Peyer's patch (tissue), 4 donors: ENCODE measurements at regions not wholly inside any gene's neighbourhood (a gene's known extent, or its start where the extent isn't known, plus 50 kb on each side); places are given as distances from the start of the nearest gene placed in this dataset.

Experiments
- POLR2A ChIP-seq, 2 donors: fragments of 450-650 bp; IDR thresholded peaks; one replicate each; pipeline ENCODE4 v1.5.1; 2017; ENCODE audit warnings: antibody characterized with exemption in 2 of 2, mild to moderate bottlenecking in 2 of 2, moderate library complexity in 2 of 2
- TF ChIP-seq, protein P1 (sequence below), 6 experiments: fragments of 450-650 bp in 4 of 6; fragments of 200-600 bp in 2 of 6; sonication (generic) in 1 of 6; IDR thresholded peaks; one replicate each; pipeline ENCODE4 v1.5.1; 2017 to 2019; ENCODE audit warnings: antibody characterized with exemption in 6 of 6, mild to moderate bottlenecking in 3 of 6, moderate library complexity in 1 of 6

GRCh38 chr7:124323597-124323996 lies 290.7 kb upstream of the TMEM229A start:
- no peak for TF ChIP-seq POLR2A (IDR thresholded peaks at IDR 0.05)
- TF ChIP-seq, protein P1, sequence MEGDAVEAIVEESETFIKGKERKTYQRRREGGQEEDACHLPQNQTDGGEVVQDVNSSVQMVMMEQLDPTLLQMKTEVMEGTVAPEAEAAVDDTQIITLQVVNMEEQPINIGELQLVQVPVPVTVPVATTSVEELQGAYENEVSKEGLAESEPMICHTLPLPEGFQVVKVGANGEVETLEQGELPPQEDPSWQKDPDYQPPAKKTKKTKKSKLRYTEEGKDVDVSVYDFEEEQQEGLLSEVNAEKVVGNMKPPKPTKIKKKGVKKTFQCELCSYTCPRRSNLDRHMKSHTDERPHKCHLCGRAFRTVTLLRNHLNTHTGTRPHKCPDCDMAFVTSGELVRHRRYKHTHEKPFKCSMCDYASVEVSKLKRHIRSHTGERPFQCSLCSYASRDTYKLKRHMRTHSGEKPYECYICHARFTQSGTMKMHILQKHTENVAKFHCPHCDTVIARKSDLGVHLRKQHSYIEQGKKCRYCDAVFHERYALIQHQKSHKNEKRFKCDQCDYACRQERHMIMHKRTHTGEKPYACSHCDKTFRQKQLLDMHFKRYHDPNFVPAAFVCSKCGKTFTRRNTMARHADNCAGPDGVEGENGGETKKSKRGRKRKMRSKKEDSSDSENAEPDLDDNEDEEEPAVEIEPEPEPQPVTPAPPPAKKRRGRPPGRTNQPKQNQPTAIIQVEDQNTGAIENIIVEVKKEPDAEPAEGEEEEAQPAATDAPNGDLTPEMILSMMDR (IDR thresholded peaks at IDR 0.05), result no peak
